Keratinocyte (primary cell): ENCODE measurements at regions not wholly inside any gene's neighbourhood (a gene's known extent, or its start where the extent isn't known, plus 50 kb on each side); places are given as distances from the start of the nearest gene placed in this dataset.

Experiments
- DNase-seq: peaks from one replicate; pipeline ENCODE4 v3.0.0-alpha.2; 2011; ENCODE audit warnings: low read depth, missing footprints, low spot score
- FAIRE-seq: peaks from 2 replicates; lab custom pipeline; 2011; peaks lifted over from hg19 to GRCh38; lab: Jason Lieb, UNC
- H2AFZ ChIP-seq: 2 replicates; pipeline ENCODE4 v1.6.0; 2012; ENCODE audit warnings: low read length, control low read depth, inconsistent platforms; ENCODE audit not compliant: control insufficient read depth
- H3K27ac ChIP-seq: 2 replicates; pipeline ENCODE4 v1.5.1; 2011; ENCODE audit warnings: low read length; ENCODE audit not compliant: control insufficient read depth, insufficient read depth
- H3K27me3 ChIP-seq: 3 replicates; pipeline ENCODE4 v1.6.0; 2011; ENCODE audit warnings: low read length; ENCODE audit not compliant: control insufficient read depth, insufficient read depth; ENCODE audit errors: extremely low read depth
- H3K36me3 ChIP-seq, 2 experiments: 2 replicates in 1 of 2; 3 replicates in 1 of 2; pipeline ENCODE4 v1.5.1; 2011; ENCODE audit warnings: low read length in 2 of 2, mild to moderate bottlenecking in 1 of 2; ENCODE audit not compliant: control insufficient read depth in 2 of 2, insufficient read depth in 2 of 2; ENCODE audit errors: extremely low read depth in 1 of 2
- H3K4me1 ChIP-seq: 3 replicates; pipeline ENCODE4 v1.5.1; 2011; ENCODE audit warnings: low read length; ENCODE audit not compliant: control insufficient read depth, insufficient read depth; ENCODE audit errors: extremely low read depth
- H3K4me2 ChIP-seq: 3 replicates; pipeline ENCODE4 v1.6.0; 2011; ENCODE audit warnings: low read depth, low read length; ENCODE audit not compliant: control insufficient read depth, insufficient read depth; ENCODE audit errors: extremely low read depth
- H3K4me3 ChIP-seq, 3 experiments: fragments of 200-600 bp in 1 of 3; sonication (generic) in 1 of 3; 2 replicates in 2 of 3; 3 replicates in 1 of 3; pipeline ENCODE4 v1.5.1; 2011 to 2016; ENCODE audit warnings: low read length in 3 of 3, mild to moderate bottlenecking in 3 of 3, control low read depth in 2 of 3, inconsistent platforms in 1 of 3, low read depth in 1 of 3, mixed read lengths in 1 of 3, mixed run types in 1 of 3, moderate library complexity in 1 of 3; ENCODE audit not compliant: control insufficient read depth in 2 of 3, insufficient read depth in 2 of 3; ENCODE audit errors: extremely low read depth in 1 of 3
- H3K79me2 ChIP-seq: 2 replicates; pipeline ENCODE4 v1.6.0; 2012; ENCODE audit warnings: low read length; ENCODE audit not compliant: control insufficient read depth, insufficient read depth
- H3K9ac ChIP-seq: 3 replicates; pipeline ENCODE4 v1.6.0; 2011; ENCODE audit warnings: low read length; ENCODE audit not compliant: control insufficient read depth, insufficient read depth; ENCODE audit errors: extremely low read depth
- H3K9me1 ChIP-seq: 3 replicates; pipeline ENCODE4 v1.6.0; 2011; ENCODE audit warnings: low read length; ENCODE audit not compliant: control insufficient read depth, insufficient read depth; ENCODE audit errors: extremely low read depth
- H3K9me3 ChIP-seq: 2 replicates; pipeline ENCODE4 v1.5.1; 2012; ENCODE audit warnings: low read depth, low read length; ENCODE audit not compliant: control insufficient read depth
- H4K20me1 ChIP-seq: 3 replicates; pipeline ENCODE4 v1.6.0; 2011; ENCODE audit warnings: low read length; ENCODE audit not compliant: control insufficient read depth, insufficient read depth; ENCODE audit errors: extremely low read depth
- CTCF ChIP-seq, 3 experiments: IDR thresholded peaks in 1 of 3; conservative IDR thresholded peaks in 1 of 3; optimal IDR thresholded peaks in 1 of 3; 2 replicates in 2 of 3; 3 replicates in 1 of 3; pipeline versions ENCODE3 to v1.5.1; 2011; ENCODE audit warnings: low read length in 3 of 3, mild to moderate bottlenecking in 3 of 3, moderate library complexity in 2 of 3, control low read depth in 1 of 3, inconsistent platforms in 1 of 3; ENCODE audit not compliant: insufficient read depth in 2 of 3; ENCODE audit errors: extremely low read depth in 1 of 3
- EZH2 ChIP-seq: IDR thresholded peaks from one replicate; pipeline ENCODE4 v1.6.1; 2012; ENCODE audit warnings: inconsistent platforms, mild to moderate bottlenecking, low read length, moderate library complexity
- dilution Hi-C: fragments of 300-500 bp; cut with MboI; formaldehyde crosslinking; loops from one replicate; pipeline ENCODE4 v1.7.0; 2020; ENCODE audit warnings: low sequenced_read_pairs; ENCODE audit not compliant: extremely low pct_ligation_motif_present

- DNase-seq (no peak), FAIRE-seq (no peak)
- Histone ChIP-seq H3K79me2 (no peaks in the 10 kb centered on the region), H4K20me1 (no peaks in the 10 kb centered on the region), H3K36me3 (no peaks in the 10 kb centered on the region), H3K9ac (no peak overlapping the region), H3K9me3 (no peaks in the 10 kb centered on the region), H3K27ac (no peak overlapping the region), H3K9me1 (no peaks in the 10 kb centered on the region), H3K27me3 (no peaks in the 10 kb centered on the region), H3K4me2 (no peak overlapping the region), H3K4me1 (no peaks in the 10 kb centered on the region), H2AFZ (no peak overlapping the region), H3K4me3 (no peak overlapping the region)
- dilution Hi-C loops, result no loop called here
- no peak for TF ChIP-seq CTCF (optimal IDR thresholded peaks at IDR 0.05 in 1 of 3, IDR thresholded peaks at IDR 0.05 in 1 of 3, conservative IDR thresholded peaks at IDR 0.05 in 1 of 3; ENCODE audit: extremely low read depth in 1 of 3, insufficient read depth in 2 of 3, low read length in 3 of 3)
- no peak for TF ChIP-seq EZH2
Measured at GRCh38 chr2:117562654-117563053, 251.8 kb upstream of the DDX18 start.

- Histone ChIP-seq H3K9ac (no peak overlapping the region), H3K27ac (no peak overlapping the region), H3K27me3 (no peaks in the 10 kb centered on the region), H3K9me1 (no peaks in the 10 kb centered on the region), H2AFZ (no peak overlapping the region), H3K79me2 (no peaks in the 10 kb centered on the region), H3K4me2 (no peak overlapping the region), H3K4me3 (no peak overlapping the region), H3K4me1 (no peaks in the 10 kb centered on the region), H4K20me1 (no peaks in the 10 kb centered on the region), H3K9me3 (peaks cover 4% of the 10 kb centered on the region), H3K36me3 (no peaks in the 10 kb centered on the region)
- DNase-seq (no peak), FAIRE-seq (no peak)
- dilution Hi-C loops, result no loop called here
- TF ChIP-seq CTCF (optimal IDR thresholded peaks at IDR 0.05 in 1 of 3, IDR thresholded peaks at IDR 0.05 in 1 of 3, conservative IDR thresholded peaks at IDR 0.05 in 1 of 3; ENCODE audit: extremely low read depth in 1 of 3, insufficient read depth in 2 of 3, low read length in 3 of 3) (no peak), EZH2 (no peak)
Measured at GRCh38 chr2:117571590-117572349, 242.7 kb upstream of the DDX18 start.
